HG03342 (cell line): ENCODE measurements at regions not wholly inside any gene's neighbourhood (a gene's known extent, or its start where the extent isn't known, plus 50 kb on each side); places are given as distances from the start of the nearest gene placed in this dataset.

Experiments
- ATAC-seq: cut with Tn5 transposase; IDR thresholded peaks from one replicate; pipeline ENCODE4 v1.9.1; 2021; ENCODE audit warnings: mild to moderate bottlenecking, moderate library complexity; ENCODE audit not compliant: unreplicated experiment

DNA sequence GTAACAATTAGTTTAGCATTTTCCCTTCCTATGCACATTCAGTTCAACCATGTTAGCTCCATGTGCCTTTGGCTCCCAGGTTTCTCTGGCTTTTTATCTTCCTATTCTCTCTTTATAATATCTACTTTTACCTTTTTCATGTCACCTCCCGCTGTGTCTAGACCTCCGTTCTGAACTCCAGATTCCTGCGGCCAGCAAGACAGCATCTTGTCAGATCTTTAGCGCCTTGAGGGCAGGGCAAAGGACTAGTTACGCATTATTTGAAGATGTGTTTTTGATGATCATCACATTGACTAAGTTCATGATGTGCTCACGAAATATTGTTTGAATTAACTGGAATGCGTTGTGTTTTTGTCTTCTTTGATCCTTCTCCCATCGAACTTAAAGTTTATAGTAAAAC lies 1126.8 kb downstream of the CDH11 start:
- ATAC-seq = no peak

GRCh38 chr16:63983401-63983800 lies 1138.5 kb downstream of the CDH11 start:
- no peak for ATAC-seq

GRCh38 chr16:63982741-63983140 lies 1139.1 kb downstream of the CDH11 start:
- no peak for ATAC-seq

DNA sequence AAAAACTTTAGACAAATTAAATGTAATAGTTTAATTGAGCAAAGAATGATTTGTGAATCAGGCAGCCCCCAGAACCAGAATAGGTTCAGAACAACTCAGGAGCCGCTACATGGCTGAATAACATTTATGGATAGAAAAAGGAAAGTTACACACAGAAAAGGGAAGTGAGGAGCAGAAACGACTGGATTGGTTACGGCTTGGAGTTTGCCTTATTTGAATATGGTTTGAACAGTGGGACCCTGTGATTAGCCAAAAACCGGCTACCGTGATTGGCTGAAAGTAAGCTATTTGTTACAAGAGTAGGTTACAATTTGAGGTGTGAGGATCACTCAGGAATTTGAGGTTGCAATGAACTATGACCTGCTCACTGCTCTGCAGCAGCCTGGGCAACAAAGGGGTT lies 1139.8 kb downstream of the CDH11 start:
- no peak for ATAC-seq

DNA sequence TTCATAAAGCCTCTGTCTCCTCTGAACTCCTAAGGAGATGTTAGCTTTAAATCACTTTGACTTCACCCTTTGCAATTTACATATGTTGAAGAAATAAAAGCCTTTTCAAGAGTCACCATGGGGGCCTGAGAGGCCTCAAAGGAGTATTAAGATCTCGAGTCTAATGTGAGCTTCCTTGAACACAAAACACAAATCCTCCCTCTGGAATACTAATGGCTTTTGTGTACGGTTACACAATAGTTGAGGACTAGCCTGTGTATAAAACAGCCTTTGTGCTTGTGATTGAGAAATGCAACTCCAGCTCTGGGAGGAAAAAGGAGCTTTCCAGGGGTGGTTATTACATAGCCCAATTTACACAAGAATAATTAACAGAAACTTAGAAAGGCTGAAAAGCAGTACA lies 1140.2 kb downstream of the CDH11 start:
- ATAC-seq = no peak

DNA sequence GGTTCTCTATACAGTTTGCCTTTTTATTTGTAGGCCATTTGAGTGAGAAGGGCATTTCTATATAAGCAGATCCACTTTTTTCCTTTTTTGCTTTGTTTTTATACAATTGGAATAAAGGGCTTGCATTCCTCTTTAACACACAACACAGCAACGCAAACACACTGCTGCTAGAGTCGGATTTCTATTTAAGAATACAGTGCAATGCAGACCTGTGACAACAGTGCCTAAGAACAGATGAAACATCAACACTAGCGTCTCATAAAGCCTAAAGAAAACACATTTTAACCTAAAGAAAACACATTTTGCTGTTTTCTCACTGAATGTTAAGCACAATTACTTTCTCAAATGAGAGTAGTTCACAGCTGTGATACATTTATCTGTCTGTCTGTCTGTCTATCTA lies 1141.1 kb downstream of the CDH11 start:
- ATAC-seq = no peak

DNA sequence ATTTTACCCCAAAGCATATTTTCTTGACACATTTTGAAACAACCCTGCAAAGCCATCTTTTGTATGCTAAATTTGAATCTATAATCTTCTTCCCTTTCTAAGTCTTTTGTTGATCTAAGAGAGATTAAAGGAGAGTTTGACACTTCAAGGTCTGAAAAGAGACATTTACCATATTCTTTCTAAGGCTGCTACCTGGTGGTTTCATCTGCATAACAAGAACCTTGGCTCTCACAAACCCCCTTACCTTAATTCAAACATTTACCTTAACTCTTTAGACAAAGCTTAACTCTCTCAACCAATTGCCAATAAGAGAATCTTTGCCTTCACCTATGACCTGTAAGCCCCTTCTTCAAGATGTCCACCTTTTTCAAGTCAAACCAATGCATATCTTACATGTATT lies 1143.6 kb downstream of the CDH11 start:
- no peak for ATAC-seq

DNA sequence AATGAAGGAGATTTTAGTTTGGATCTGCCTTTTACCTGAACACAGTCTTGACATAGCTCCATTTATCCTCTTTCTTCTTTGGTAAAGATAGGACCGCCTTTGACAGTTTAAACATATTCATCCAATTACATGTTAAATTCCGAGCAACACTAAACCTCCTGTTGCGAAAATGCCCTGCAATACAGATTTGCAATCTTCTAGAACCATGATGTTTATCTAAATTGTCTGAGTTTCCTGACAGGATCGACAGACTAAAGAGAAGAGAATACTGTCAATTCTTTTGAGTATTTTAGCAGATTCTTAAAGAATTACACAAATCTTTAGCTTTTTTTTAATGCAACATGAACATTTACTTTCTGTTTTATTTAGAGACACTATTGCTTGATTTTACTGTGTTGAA lies 1145.5 kb downstream of the CDH11 start:
- no peak for ATAC-seq

GRCh38 chr16:63975669-63976068 lies 1146.2 kb downstream of the CDH11 start:
- no peak for ATAC-seq

- no peak for ATAC-seq
Measured at GRCh38 chr16:63967966-63968365, 1153.9 kb downstream of the CDH11 start.

DNA sequence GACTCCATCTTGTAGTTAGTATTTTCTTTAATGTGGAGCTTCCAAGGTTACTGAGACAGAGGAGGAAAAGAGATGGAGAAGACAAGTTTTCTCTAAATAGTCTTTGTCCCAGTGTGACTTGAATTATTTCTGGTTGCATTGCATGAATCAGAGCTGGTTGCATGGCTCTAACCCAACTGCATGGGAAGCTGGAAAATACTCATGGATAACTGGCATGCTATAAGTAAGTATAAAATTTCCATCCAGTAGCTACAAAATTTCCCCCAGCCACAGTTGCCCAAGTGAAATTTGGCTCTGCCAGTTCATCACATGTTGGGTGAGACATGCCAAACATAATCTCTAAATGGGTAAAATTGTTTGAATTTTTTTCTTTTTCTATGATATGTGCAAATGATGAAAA lies 1161.5 kb downstream of the CDH11 start:
- ATAC-seq = no peak

- ATAC-seq = no peak
Measured at GRCh38 chr16:63947022-63947421, 1174.8 kb downstream of the CDH11 start.

- no peak for ATAC-seq
Measured at GRCh38 chr16:63945806-63946205, 1176.1 kb downstream of the CDH11 start.

DNA sequence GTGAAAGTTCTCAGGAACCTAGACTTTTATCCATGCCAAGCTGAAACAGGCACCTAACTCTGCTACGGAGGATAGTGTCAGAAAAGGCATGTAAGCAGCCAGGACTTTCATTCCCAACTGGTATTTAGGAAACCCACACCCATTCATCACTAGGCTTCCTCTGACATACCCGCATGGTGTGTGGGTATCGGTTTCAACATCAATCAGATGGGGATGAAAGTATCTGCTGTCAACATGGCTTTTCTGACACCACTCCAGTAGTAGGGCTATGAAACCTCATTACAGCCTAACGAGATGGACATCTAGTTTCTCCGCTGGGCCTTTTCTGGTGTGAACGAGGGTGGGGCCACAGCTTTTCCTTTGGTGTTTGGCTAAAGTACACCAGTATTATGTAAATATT lies 1178.3 kb downstream of the CDH11 start:
- ATAC-seq = no peak

DNA sequence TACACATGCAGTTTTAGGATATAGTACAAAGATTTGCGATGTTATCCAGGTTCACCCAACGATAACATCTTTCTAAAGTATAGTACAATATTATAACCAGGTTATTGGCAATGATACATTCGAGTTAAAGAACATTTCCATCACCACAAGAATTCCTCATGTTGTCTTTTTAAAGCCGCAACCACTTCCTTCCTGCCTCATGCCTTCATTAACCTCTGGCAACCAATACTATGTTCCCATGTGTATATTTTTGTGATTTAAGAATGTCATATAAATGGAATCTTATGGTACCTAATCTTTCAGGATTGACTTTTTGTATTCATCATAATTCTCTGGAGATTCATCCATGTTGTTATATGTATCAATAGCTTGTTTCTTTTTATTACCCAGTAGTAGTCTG lies 1183.2 kb downstream of the CDH11 start:
- ATAC-seq = no peak

- no peak for ATAC-seq
Measured at GRCh38 chr16:63933841-63934240, 1188.0 kb downstream of the CDH11 start.

DNA sequence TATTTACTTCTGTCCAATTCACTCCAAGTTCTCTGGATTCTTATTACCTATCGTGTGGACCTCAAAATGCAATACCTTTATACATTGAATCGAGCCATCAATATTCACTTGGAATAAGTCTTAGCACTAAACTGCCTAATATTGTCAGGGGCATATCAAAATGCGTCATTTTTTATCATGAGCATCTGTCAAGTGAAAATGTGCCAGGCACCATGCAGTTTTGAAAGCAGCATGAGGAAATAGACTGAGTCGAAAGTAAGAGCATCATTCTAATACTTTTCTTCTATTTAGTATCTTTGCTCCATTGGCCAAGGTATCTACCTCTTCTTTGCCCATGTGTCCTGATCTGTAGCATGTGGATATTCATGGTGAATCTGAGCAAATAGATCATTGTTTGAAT lies 1193.4 kb downstream of the CDH11 start:
- ATAC-seq = no peak

DNA sequence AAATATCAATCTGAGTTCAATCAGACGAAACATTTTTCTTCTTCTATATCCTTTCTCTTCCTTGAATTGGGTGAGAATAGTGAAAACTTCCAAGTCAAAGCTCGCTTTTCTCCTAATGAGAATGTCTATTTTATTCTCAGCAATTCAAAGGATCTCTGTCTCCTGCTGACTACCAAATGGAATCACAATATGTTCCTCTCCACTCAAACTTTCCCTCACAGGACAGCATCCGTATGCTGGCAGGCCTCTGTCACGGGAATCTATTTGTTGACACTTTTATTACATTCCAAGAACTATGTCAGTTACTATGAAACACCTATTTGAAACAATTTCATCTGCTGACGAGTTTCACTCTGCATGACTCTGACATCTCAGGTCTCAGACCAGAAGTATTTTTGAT lies 1196.6 kb downstream of the CDH11 start:
- no peak for ATAC-seq

- no peak for ATAC-seq
Measured at GRCh38 chr16:63922560-63922959, 1199.3 kb downstream of the CDH11 start.

GRCh38 chr16:63921737-63922295 lies 1200.0 kb downstream of the CDH11 start:
- ATAC-seq = no peak

DNA sequence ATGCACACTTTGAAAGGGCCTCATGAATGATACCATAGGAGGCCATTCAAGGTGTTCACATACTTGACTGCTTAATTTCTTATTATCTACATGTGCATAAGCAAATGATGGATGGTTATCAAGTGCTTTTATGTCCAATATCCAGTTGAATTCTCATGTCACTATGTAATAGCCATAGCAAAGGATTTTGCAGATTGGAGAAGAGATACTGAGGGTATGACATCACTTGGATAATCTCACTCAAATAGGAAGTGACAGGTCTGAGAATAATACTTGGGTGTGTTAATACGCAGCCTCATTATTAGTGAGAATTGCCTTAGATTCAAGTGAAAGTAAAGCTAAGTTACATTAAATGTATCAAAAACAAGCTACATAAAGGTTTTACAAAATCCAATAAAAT lies 1208.6 kb downstream of the CDH11 start:
- ATAC-seq = no peak

DNA sequence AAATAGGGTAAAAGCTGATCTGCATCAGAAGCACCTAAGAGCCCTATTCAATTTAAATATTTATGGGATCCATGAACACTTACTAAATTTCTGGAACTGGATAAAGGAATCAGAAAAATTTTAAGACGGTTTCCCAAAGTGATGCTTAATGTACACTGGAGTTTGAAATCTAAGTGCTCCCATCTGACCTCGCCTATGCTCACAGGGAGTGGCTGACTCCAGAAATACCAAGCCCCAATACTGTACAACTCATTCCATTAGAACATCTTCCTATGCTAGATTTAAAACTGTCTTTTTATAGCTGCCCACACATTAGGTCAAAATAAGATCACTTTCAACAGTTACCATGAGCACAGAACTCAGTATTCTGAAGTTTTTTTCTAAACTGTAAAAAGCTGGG lies 1214.6 kb downstream of the CDH11 start:
- ATAC-seq = no peak

DNA sequence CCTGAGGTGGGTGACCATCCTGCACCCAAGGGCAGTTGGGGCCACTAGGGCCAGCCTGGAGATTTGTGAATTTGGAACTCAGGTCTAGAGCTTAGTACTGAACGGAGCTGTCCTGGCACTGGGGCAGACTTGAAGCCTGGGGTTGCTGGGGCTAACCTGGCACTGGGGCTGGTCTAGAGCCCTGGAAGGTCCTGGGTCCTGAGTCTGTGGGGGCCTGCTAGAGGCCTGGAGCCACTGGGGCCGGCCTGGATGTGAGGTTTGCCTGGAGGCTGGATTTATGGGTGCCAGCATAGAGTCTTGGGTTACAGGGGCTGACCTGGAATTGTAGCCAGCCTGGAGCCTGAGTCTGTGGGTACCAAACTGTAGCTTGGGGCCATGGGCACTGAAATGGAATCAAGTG lies 1216.9 kb downstream of the CDH11 start:
- ATAC-seq = no peak

DNA sequence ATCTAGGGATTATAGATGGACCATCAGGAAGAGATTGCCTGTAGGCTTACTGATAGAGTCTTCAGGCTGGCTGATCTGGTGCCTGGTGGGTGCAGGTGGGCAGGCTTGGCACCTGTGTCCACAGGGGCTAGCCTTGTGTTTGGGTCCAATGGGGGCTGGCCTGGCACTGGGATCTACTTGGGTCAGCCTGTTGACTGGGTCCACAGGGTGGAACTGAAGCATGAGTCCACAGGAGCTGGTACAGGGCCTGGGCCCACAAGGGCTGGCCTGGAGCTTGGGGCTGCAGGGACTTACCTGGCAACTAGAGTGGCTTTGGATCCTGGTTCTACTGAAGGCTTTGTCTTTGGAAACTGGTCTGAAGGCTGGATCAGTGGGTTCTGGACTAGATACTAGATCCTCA lies 1217.7 kb downstream of the CDH11 start:
- ATAC-seq = no peak
